Sigmoid colon (tissue), 6 donors: ENCODE measurements at regions not wholly inside any gene's neighbourhood (a gene's known extent, or its start where the extent isn't known, plus 50 kb on each side); places are given as distances from the start of the nearest gene placed in this dataset.

Source experiments
- DNase-seq: peaks from one replicate; pipeline ENCODE4 v3.0.0-alpha.2; 2019
- H3K27ac ChIP-seq, 4 donors: fragments of 200-600 bp; sonication (generic); one replicate each; pipeline ENCODE4 v1.5.1; 2016 to 2019; ENCODE audit warnings: mild to moderate bottlenecking in 1 of 4
- H3K27me3 ChIP-seq, 3 donors: fragments of 200-600 bp; sonication (generic); one replicate each; pipeline ENCODE4 v1.5.1; 2019; ENCODE audit warnings: mild to moderate bottlenecking in 1 of 3
- H3K36me3 ChIP-seq, 4 donors: fragments of 200-600 bp; sonication (generic); one replicate each; pipeline ENCODE4 v1.5.1; 2016 to 2019
- H3K4me1 ChIP-seq, 4 donors: fragments of 200-600 bp; sonication (generic); one replicate each; pipeline ENCODE4 v1.5.1; 2017 to 2019
- H3K4me3 ChIP-seq, 4 donors: fragments of 200-600 bp; sonication (generic); one replicate each; pipeline ENCODE4 v1.5.1; 2017 to 2019; ENCODE audit warnings: mild to moderate bottlenecking in 2 of 4, moderate library complexity in 1 of 4
- H3K9me3 ChIP-seq, 4 donors: fragments of 200-600 bp in 3 of 4; sonication (generic) in 3 of 4; one replicate each; pipeline versions ENCODE4 v1.5.1 to v1.6.1; 2013 to 2019
- EP300 ChIP-seq, 4 donors: sonication (generic); formaldehyde crosslinking; IDR thresholded peaks; one replicate each; pipeline ENCODE4 v1.6.1; 2017; ENCODE audit warnings: antibody characterized with exemption in 4 of 4
- POLR2A ChIP-seq, 2 donors: fragments of 450-650 bp; IDR thresholded peaks; one replicate each; pipeline ENCODE4 v1.6.1; 2016; ENCODE audit warnings: antibody characterized with exemption in 2 of 2, mild to moderate bottlenecking in 2 of 2, moderate library complexity in 2 of 2
- POLR2AphosphoS5 ChIP-seq, 4 donors: sonication (generic); formaldehyde crosslinking; IDR thresholded peaks; one replicate each; pipeline ENCODE4 v1.6.1; 2017; ENCODE audit warnings: antibody characterized with exemption in 4 of 4
- WGBS, 2 donors: extraction: QIAGEN DNeasy Blood & Tissue Kit; methylation state at CpG; one replicate each; pipeline ENCODE4 v1.1.7; 2013; 5-methylcytosine and 5-hydroxymethylcytosine counted together
- intact Hi-C: fragments of 100-400 bp; cut with DNase I; formaldehyde crosslinking; loops from one replicate; pipeline ENCODE4 v1.15.1; 2023
- TF ChIP-seq, protein P1 (sequence below), 4 experiments: fragments of 450-650 bp in 3 of 4; fragments of 200-600 bp in 1 of 4; IDR thresholded peaks; one replicate each; pipeline ENCODE4 v1.5.1; 2016 to 2019; ENCODE audit warnings: antibody characterized with exemption in 4 of 4, mild to moderate bottlenecking in 3 of 4, moderate library complexity in 2 of 4
- donor health status: healthy with polysubstance abuse.
- donor health status: healthy.

DNA sequence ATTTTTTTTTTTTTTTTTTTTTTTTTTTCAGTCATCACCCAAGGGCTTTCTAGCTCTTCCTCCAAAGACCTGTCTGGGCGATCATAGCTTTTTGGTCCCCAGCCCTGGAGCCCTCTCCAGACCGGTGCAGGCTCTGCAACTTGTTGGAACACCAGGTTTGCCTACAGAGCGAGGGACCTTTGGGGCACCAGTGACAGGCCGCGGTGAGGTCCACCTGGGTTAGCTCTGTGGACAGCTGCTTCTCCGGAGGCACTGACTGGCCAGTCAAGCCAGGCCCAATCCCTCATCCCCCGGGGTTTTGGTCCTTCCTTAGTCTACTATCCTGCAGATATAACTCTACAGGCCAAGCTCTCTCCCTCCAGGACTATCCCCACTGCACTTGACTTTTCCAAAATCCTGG is 86.8 kb upstream of the SMNDC1 start:
- Histone ChIP-seq H3K9me3 (no peaks in the 10 kb centered on the region), H3K4me3 (no peak overlapping the region), H3K4me1 (peaks cover 0 to 28% (median 23%) of the 10 kb centered on the region in 4 donors), H3K36me3 (no peaks in the 10 kb centered on the region), H3K27me3 (no peaks in the 10 kb centered on the region), H3K27ac (no peak overlapping the region)
- TF ChIP-seq POLR2A (IDR thresholded peaks at IDR 0.05) = no peak
- TF ChIP-seq, protein P1, sequence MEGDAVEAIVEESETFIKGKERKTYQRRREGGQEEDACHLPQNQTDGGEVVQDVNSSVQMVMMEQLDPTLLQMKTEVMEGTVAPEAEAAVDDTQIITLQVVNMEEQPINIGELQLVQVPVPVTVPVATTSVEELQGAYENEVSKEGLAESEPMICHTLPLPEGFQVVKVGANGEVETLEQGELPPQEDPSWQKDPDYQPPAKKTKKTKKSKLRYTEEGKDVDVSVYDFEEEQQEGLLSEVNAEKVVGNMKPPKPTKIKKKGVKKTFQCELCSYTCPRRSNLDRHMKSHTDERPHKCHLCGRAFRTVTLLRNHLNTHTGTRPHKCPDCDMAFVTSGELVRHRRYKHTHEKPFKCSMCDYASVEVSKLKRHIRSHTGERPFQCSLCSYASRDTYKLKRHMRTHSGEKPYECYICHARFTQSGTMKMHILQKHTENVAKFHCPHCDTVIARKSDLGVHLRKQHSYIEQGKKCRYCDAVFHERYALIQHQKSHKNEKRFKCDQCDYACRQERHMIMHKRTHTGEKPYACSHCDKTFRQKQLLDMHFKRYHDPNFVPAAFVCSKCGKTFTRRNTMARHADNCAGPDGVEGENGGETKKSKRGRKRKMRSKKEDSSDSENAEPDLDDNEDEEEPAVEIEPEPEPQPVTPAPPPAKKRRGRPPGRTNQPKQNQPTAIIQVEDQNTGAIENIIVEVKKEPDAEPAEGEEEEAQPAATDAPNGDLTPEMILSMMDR (IDR thresholded peaks at IDR 0.05) = no peak
- no peak for TF ChIP-seq EP300 (IDR thresholded peaks at IDR 0.05)
- no peak for TF ChIP-seq POLR2AphosphoS5 (IDR thresholded peaks at IDR 0.05)
- 92 to 97% methylated on average over 7 of the region's 7 CpGs for WGBS, 2 donors
- intact Hi-C loops = no loop called here
- no peak for DNase-seq

DNA sequence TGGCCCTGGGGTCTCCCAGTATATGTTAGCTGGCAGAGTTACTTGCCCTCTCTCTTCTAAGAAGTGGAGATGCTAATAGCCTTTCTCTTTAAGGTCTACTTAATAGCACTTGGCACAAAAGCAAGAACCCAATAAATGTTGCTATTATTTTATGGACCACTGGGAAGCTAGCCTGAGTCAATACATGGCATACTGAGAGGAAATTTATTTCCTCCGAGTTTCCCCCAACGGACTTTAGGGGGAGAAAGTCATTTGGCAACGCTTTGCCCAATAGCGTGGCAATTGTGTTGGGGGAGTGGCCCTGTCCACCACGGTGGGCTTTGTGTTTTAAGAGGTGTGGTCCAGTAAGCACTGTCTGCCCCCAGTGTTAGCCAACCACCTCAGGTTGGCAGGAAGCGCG is 87.4 kb upstream of the SMNDC1 start:
- Histone ChIP-seq H3K9me3 (no peaks in the 10 kb centered on the region), H3K4me3 (no peak overlapping the region), H3K27ac (peak overlapping the region in 1 of 4 donors; percentile 51), H3K27me3 (no peaks in the 10 kb centered on the region), H3K4me1 (peaks cover 0 to 28% (median 23%) of the 10 kb centered on the region in 4 donors), H3K36me3 (no peaks in the 10 kb centered on the region)
- WGBS, 2 donors = 21 to 71% methylated on average over 7 of the region's 7 CpGs
- intact Hi-C loops = no loop called here
- no peak for DNase-seq
- no peak for TF ChIP-seq POLR2AphosphoS5 (IDR thresholded peaks at IDR 0.05)
- no peak for TF ChIP-seq POLR2A (IDR thresholded peaks at IDR 0.05)
- TF ChIP-seq, protein P1 (IDR thresholded peaks at IDR 0.05) = no peak
- TF ChIP-seq EP300 (IDR thresholded peaks at IDR 0.05) = no peak

GRCh38 chr10:110392868-110393740 is 88.4 kb upstream of the SMNDC1 start:
- Histone ChIP-seq H3K27ac (peak overlapping the region in 1 of 4 donors; percentile 51), H3K4me3 (no peak overlapping the region), H3K9me3 (no peaks in the 10 kb centered on the region), H3K36me3 (no peaks in the 10 kb centered on the region), H3K27me3 (no peaks in the 10 kb centered on the region), H3K4me1 (peaks cover 0 to 28% (median 23%) of the 10 kb centered on the region in 4 donors)
- intact Hi-C loops = no loop called here
- WGBS, 2 donors = 39 to 60% methylated on average over 19 of the region's 19 CpGs
- TF ChIP-seq, protein P1 (IDR thresholded peaks at IDR 0.05) = no peak
- peak in 2 of 4 donors; percentile 36 to 57 for TF ChIP-seq POLR2AphosphoS5 (IDR thresholded peaks at IDR 0.05)
- TF ChIP-seq EP300 (IDR thresholded peaks at IDR 0.05) = no peak
- DNase-seq = peak; percentile 77

DNA sequence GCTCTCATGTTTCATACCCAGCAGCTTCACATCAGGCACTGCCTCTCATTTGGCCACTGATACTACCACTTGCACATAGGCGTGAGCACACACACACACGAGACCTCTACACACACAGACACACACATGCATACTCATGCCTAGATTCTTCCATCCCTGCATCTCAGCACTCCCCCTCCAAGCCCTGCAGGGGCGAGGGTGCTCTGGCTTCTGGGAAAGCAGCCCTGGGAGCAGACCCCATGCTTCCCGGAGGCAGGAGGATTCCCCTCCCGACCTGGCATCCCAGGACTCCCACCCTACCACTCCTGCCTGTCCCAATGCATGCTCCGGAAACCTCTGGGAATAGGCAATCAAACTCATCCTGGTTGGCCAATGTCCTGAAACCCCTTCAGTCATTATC is 89.1 kb upstream of the SMNDC1 start:
- no peak overlapping the region for H3K27ac ChIP-seq
- H3K4me3 ChIP-seq = no peak overlapping the region
- intact Hi-C loops = no loop called here
- WGBS, 2 donors = 94 to 96% methylated on average over 6 of the region's 6 CpGs
- no peaks in the 10 kb centered on the region for H3K36me3 ChIP-seq
- no peaks in the 10 kb centered on the region for H3K27me3 ChIP-seq
- H3K4me1 ChIP-seq = peaks cover 0 to 33% (median 24%) of the 10 kb centered on the region in 4 donors
- H3K9me3 ChIP-seq = no peaks in the 10 kb centered on the region
- TF ChIP-seq, protein P1 (IDR thresholded peaks at IDR 0.05) = no peak
- TF ChIP-seq POLR2AphosphoS5 (IDR thresholded peaks at IDR 0.05) (no peak), POLR2A (IDR thresholded peaks at IDR 0.05) (no peak), EP300 (IDR thresholded peaks at IDR 0.05) (no peak)
- DNase-seq = no peak
